ENCODE measurements at regions not wholly inside any gene's neighbourhood (a gene's known extent, or its start where the extent isn't known, plus 50 kb on each side); places are given as distances from the start of the nearest gene placed in this dataset.

GRCh38 chr2:161008311-161008710 is 151.9 kb upstream of the TANK start:
- no peaks in the 10 kb centered on the region for H3K27me3 ChIP-seq (ENCODE audit: insufficient read depth)
- no peak for DNase-seq

More at GRCh38 chr2:161008311-161008710, 151.9 kb upstream of the TANK start:
- TF ChIP-seq YY1 (IDR thresholded peaks at IDR 0.05; ENCODE audit: low read depth) (no peak), REST (IDR thresholded peaks at IDR 0.05; ENCODE audit: low read depth, low read length) (no peak), RCOR1 (IDR thresholded peaks at IDR 0.05; ENCODE audit: low read length) (no peak), MXI1 (IDR thresholded peaks at IDR 0.05; ENCODE audit: low read depth, low read length) (no peak), CTCF (IDR thresholded peaks at IDR 0.05) (no peak), FOXJ3 (CRISPR knock-in tag; IDR thresholded peaks at IDR 0.05) (no peak), ELF1 (IDR thresholded peaks at IDR 0.05) (no peak), EP300 (IDR thresholded peaks at IDR 0.05; ENCODE audit: borderline replicate concordance in 1 of 2, low read depth in 1 of 2, low read length in 1 of 2) (no peak), MEF2A (IDR thresholded peaks at IDR 0.05; ENCODE audit: borderline replicate concordance, low read depth) (no peak), IRF3 (IDR thresholded peaks at IDR 0.05; ENCODE audit: low read depth, low read length) (no peak)
- no peak overlapping the region for H3K4me3 ChIP-seq (ENCODE audit: low read depth in 2 of 2, low read length in 1 of 2)
- WGBS (ENCODE audit: low lambda C conversion rate), result 54% methylated on average over 3 of the region's 3 CpGs
- no peaks in the 10 kb centered on the region for H3F3A ChIP-seq (replicated peaks; ENCODE audit: insufficient read depth)
- no peaks in the 10 kb centered on the region for H3K36me3 ChIP-seq (replicated peaks in 1 of 2; ENCODE audit: control insufficient read depth in 1 of 2, insufficient read depth in 2 of 2, low read length in 1 of 2)
- H3K27ac ChIP-seq (ENCODE audit: low read depth in 2 of 2, low read length in 1 of 2), result no peak overlapping the region
- no peak overlapping the region for H3K9ac ChIP-seq
- POLR2A ChIA-PET, result no interaction called here
- CTCF ChIA-PET, result interaction anchor here (1.7 kb wide), 1 partner anchor 14 kb away, joined by 8 read pairs; no protein-coding TSS in a partner anchor
- no peak overlapping the region for H3K4me2 ChIP-seq
- no peak overlapping the region for H2AFZ ChIP-seq (ENCODE audit: low read depth)
- H3K4me1 ChIP-seq (ENCODE audit: control insufficient read depth in 1 of 2, insufficient read depth in 2 of 2, low read depth in 1 of 2, low read length in 1 of 2), result no peaks in the 10 kb centered on the region
- H3K9me2 ChIP-seq, result no peaks in the 10 kb centered on the region
- no peaks in the 10 kb centered on the region for H4K20me1 ChIP-seq (ENCODE audit: insufficient read depth)
- no peaks in the 10 kb centered on the region for H3K79me2 ChIP-seq (ENCODE audit: insufficient read depth)
- no peaks in the 10 kb centered on the region for H3K9me3 ChIP-seq

Data from SK-N-SH (cell line).